GM06990 (cell line): ENCODE measurements at regions not wholly inside any gene's neighbourhood (a gene's known extent, or its start where the extent isn't known, plus 50 kb on each side); places are given as distances from the start of the nearest gene placed in this dataset.
"Not testable (repeated sequence)": the region's sequence is repeated elsewhere in the genome, so short reads cannot be mapped to it uniquely, and the experiment has no call there.

Experiments used
- DNase-seq: peaks from one replicate; pipeline ENCODE4 v3.0.0-alpha.2; 2011; ENCODE audit not compliant: insufficient read length; ENCODE audit errors: extremely low read depth
- H3K27me3 ChIP-seq: replicated peaks from 2 replicates; pipeline ENCODE4 v1.6.0; 2011; ENCODE audit warnings: low read length; ENCODE audit not compliant: control insufficient read depth, insufficient read depth
- H3K36me3 ChIP-seq: 2 replicates; pipeline ENCODE4 v1.5.1; 2011; ENCODE audit warnings: low read length; ENCODE audit not compliant: control insufficient read depth, insufficient read depth
- H3K4me3 ChIP-seq: replicated peaks from 2 replicates; pipeline ENCODE4 v1.5.1; 2011; ENCODE audit warnings: low read depth, mild to moderate bottlenecking, control low read depth, low read length
- CTCF ChIP-seq: IDR thresholded peaks from 2 replicates; pipeline ENCODE4 v1.5.1; 2011; ENCODE audit warnings: low read length, control low read depth, mild to moderate bottlenecking, inconsistent platforms; ENCODE audit not compliant: insufficient read depth, poor library complexity, severe bottlenecking

DNA sequence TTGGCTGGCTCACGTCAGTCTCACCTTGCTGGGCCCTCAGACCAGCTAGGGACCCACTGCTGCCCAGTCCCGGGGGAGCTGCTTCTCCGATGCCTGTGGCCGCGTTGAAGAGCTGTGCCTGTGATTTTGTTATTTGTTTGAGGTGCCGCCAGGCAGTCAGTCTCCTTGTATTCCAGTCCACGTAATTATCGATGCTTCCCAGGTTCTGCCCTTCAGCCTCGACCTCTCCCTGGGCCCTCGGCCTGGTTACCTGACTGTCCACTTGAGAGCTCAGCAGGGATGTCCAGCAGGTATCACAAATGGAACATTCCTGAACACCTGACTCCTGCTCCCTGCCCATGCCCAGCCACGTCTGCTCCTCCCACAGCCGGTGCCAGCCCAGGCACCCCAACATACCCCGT lies 195.9 kb upstream of the HS6ST1 start:
- no peaks in the 10 kb centered on the region; the same call in 1 of the 2 replicates for H3K27me3 ChIP-seq
- H3K36me3 ChIP-seq: no peaks in the 10 kb centered on the region
- DNase-seq: no peak
- H3K4me3 ChIP-seq: no peak overlapping the region
- no peak for TF ChIP-seq CTCF

DNA sequence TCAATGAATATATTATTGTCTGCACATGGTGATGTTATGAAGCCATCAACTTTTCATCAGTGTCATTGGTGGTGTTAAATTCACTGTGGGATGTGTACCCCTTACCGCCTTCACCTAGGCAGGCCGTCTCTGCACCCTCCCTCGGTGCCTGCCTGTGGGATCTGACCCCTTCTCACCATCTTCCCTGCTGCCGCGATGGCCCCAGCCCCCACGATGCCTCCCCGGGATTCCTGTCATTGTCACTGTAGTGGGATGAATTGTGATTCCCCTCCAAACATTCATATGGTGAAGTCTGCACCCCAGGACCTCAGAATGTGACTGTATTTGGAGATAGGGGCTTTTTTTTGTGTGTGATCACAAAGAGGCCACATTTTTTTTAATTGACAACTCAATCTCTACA lies 198.3 kb upstream of the HS6ST1 start:
- Histone ChIP-seq H3K4me3 (no peak overlapping the region), H3K36me3 (no peaks in the 10 kb centered on the region), H3K27me3 (no peaks in the 10 kb centered on the region; the same call in 1 of the 2 replicates)
- no peak for DNase-seq
- no peak for TF ChIP-seq CTCF

DNA sequence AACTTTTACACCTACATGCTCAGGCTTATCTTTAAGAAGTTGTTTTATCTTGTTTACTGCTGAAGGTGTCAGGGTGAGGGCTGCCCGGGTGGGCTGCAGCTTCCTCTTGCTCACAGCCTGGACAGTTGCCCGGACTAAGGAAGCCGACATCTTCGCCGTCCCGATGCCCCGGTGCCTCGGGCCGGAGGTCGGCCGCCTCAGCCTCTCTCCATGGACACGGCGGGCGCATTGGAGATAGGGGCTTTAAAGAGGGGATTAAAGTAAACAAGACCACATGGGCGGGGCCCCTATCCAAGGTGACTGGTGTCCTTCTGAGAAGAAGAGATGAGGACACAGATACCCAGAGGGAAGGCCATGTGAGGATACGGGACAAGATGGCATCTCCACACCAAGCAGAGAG lies 200.4 kb upstream of the HS6ST1 start:
- H3K36me3 ChIP-seq, H3K27me3 ChIP-seq, H3K4me3 ChIP-seq, DNase-seq: not testable (repeated sequence)

GRCh38 chr2:128519517-128520215 lies 201.0 kb upstream of the HS6ST1 start:
- no peak for TF ChIP-seq CTCF
- Histone ChIP-seq H3K27me3 (no peaks in the 10 kb centered on the region; the same call in 1 of the 2 replicates), H3K36me3 (no peaks in the 10 kb centered on the region), H3K4me3 (no peak overlapping the region)
- DNase-seq: no peak

DNA sequence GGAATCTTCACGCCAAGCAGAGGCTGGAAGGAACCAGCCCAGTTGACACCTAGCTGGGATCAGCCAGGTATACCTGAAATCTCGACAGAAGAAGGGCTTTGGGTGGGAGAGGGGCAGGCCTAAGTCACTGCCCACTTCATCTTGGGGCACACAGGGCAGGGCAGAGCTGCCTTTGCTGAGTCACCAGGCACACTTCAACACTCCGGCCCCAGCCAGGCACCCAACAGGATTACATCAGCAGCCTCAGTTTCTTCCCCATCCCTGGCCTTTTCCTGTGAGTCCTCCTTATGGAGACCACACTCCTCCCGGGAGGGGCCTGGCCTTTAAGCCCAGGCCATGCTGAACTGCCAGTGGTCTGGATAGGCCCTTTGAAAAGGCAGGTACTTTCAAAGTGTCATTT lies 201.7 kb upstream of the HS6ST1 start:
- no peaks in the 10 kb centered on the region for H3K36me3 ChIP-seq
- no peaks in the 10 kb centered on the region; the same call in 1 of the 2 replicates for H3K27me3 ChIP-seq
- no peak for DNase-seq
- TF ChIP-seq CTCF: no peak
- no peak overlapping the region for H3K4me3 ChIP-seq

GRCh38 chr2:128520791-128521190 lies 202.1 kb upstream of the HS6ST1 start:
- DNase-seq: peak; percentile 75
- Histone ChIP-seq H3K27me3 (no peaks in the 10 kb centered on the region; the same call in 1 of the 2 replicates), H3K36me3 (no peaks in the 10 kb centered on the region), H3K4me3 (no peak overlapping the region)
- TF ChIP-seq CTCF: no peak
